AG04449 (cell line): ENCODE measurements at regions not wholly inside any gene's neighbourhood (a gene's known extent, or its start where the extent isn't known, plus 50 kb on each side); places are given as distances from the start of the nearest gene placed in this dataset.

Source experiments
- CTCF ChIA-PET: fragments of 350-600 bp; formaldehyde crosslinking; extraction: SDS; loops from one replicate; lab custom pipeline; 2021; ENCODE audit warnings: antibody characterized with exemption; lab: Yijun Ruan, JAX
- POLR2A ChIA-PET: fragments of 400-600, 350-600 bp; formaldehyde crosslinking; extraction: SDS; loops from one replicate; lab custom pipeline; 2020; ENCODE audit warnings: antibody characterized with exemption, inconsistent platforms; lab: Yijun Ruan, JAX
- DNase-seq: peaks from one replicate; pipeline ENCODE4 v3.0.0-alpha.2; 2010; ENCODE audit warnings: low read depth, low spot score
- H3K4me3 ChIP-seq: 2 replicates; pipeline ENCODE4 v1.5.1; 2011; ENCODE audit warnings: low read depth, mild to moderate bottlenecking, control low read depth, low read length
- TF ChIP-seq, protein P1 (sequence below): IDR thresholded peaks from one replicate; pipeline ENCODE4 v1.5.1; 2011; ENCODE audit warnings: mild to moderate bottlenecking, moderate library complexity, low read length, control low read depth, inconsistent platforms; ENCODE audit not compliant: insufficient read depth; ENCODE audit errors: missing control alignments

- no peak for DNase-seq
- CTCF ChIA-PET, result interaction anchor here (0.9 to 2.0 kb wide), 3 partner anchors 10 to 519 kb away, joined by 3 to 6 read pairs (median 3); no protein-coding TSS in a partner anchor
- POLR2A ChIA-PET, result interaction anchor here (1.6 kb wide), 1 partner anchor 248 kb away, joined by 11 read pairs; no protein-coding TSS in a partner anchor
- no peak overlapping the region for H3K4me3 ChIP-seq
- TF ChIP-seq, protein P1, sequence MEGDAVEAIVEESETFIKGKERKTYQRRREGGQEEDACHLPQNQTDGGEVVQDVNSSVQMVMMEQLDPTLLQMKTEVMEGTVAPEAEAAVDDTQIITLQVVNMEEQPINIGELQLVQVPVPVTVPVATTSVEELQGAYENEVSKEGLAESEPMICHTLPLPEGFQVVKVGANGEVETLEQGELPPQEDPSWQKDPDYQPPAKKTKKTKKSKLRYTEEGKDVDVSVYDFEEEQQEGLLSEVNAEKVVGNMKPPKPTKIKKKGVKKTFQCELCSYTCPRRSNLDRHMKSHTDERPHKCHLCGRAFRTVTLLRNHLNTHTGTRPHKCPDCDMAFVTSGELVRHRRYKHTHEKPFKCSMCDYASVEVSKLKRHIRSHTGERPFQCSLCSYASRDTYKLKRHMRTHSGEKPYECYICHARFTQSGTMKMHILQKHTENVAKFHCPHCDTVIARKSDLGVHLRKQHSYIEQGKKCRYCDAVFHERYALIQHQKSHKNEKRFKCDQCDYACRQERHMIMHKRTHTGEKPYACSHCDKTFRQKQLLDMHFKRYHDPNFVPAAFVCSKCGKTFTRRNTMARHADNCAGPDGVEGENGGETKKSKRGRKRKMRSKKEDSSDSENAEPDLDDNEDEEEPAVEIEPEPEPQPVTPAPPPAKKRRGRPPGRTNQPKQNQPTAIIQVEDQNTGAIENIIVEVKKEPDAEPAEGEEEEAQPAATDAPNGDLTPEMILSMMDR, result no peak
These were observed 103.6 kb upstream of the SGK1 start for GRCh38 chr6:134421501-134421900.

- TF ChIP-seq, protein P1, result no peak
- no peak for DNase-seq
- ChIA-PET CTCF (interaction anchor here (0.6 to 3.2 kb wide), 8 partner anchors 9 to 520 kb away, joined by 3 to 15 read pairs (median 3); no protein-coding TSS in a partner anchor), POLR2A (interaction anchor here (1.6 to 1.9 kb wide), 2 partner anchors 132 to 247 kb away, joined by 6 to 11 read pairs; no protein-coding TSS in a partner anchor)
- no peak overlapping the region for H3K4me3 ChIP-seq
These were observed 102.8 kb upstream of the SGK1 start for GRCh38 chr6:134420614-134421181.

DNA sequence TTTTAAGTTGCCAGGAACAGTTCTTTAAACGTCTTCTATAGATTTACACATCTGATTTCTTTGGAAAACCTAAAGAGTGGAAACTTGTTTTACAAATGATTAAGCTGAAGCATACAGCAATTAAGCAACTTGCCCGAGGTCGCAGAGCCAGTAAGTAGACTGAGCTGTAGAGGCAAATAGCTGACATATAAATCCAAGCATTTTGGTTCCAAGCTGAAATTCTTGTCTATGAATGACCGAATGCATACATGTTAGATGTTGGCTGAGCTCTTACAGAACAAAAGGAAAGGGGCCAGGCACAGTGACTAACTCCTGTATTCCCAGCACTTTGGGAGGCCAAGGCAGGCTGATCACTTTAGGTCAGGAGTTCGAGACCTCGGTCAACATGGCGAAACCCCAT lies 101.8 kb upstream of the SGK1 start:
- CTCF ChIA-PET, result interaction anchor here (0.6 to 3.2 kb wide), 6 partner anchors 221 to 606 kb away, joined by 3 to 15 read pairs (median 3); no protein-coding TSS in a partner anchor
- no peak for DNase-seq
- POLR2A ChIA-PET, result interaction anchor here (1.9 kb wide), 1 partner anchor 131 kb away, joined by 6 read pairs; no protein-coding TSS in a partner anchor
- TF ChIP-seq, protein P1, result no peak
- no peak overlapping the region for H3K4me3 ChIP-seq

DNA sequence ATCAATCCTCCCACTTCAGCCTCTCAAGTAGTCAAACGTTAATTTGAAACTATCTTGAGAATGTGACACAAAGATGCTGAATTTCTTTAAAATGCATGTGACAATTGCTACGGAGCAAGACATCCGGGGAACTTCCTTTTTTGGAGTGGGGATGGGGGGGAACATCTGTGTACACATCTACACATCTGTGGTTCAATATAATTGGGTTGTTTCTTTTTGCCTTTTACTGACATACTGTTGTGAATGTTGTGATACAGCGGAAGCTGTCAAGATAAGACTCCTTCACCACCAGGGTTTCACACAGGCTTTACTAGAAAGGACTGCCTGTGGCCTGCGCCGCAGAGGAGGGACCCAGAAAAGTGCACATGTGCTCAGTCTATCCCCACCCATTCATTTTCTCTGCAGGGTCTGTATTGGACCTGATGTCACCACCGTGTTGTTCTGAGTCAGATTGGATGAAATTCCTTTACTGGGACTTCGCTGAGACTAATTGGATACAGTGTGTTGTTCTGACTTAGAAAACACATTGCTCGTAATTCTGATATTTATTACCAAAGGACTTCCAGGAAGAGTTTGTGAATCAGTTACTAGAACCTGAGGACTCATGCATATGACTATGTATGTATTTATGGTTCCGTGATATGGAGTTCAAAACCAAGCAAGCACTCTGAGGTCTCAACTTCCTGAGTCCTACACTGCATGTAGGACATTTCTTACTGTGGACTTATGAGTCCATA lies 98.7 kb upstream of the SGK1 start:
- peak; percentile 70 for DNase-seq
- CTCF ChIA-PET, result interaction anchor here (1.2 kb wide), 1 partner anchor 238 kb away, joined by 3 read pairs; no protein-coding TSS in a partner anchor

GRCh38 chr6:134415656-134416055 lies 97.7 kb upstream of the SGK1 start:
- no peak for DNase-seq
- ChIA-PET CTCF (interaction anchor here (1.2 kb wide), 1 partner anchor 237 kb away, joined by 3 read pairs; no protein-coding TSS in a partner anchor), POLR2A (no interaction called here)
- TF ChIP-seq, protein P1, result no peak
- no peak overlapping the region for H3K4me3 ChIP-seq

More for the DNA sequence above, 98.7 kb upstream of the SGK1 start:
- POLR2A ChIA-PET, result no interaction called here
- TF ChIP-seq, protein P1, result no peak
- H3K4me3 ChIP-seq, result no peak overlapping the region

GRCh38 chr6:134415194-134415593 lies 97.3 kb upstream of the SGK1 start:
- no peak overlapping the region for H3K4me3 ChIP-seq
- TF ChIP-seq, protein P1, result no peak
- POLR2A ChIA-PET, result no interaction called here
- CTCF ChIA-PET, result interaction anchor here (1.2 kb wide), 1 partner anchor 237 kb away, joined by 3 read pairs; no protein-coding TSS in a partner anchor
- DNase-seq, result no peak
